ENCODE measurements at regions not wholly inside any gene's neighbourhood (a gene's known extent, or its start where the extent isn't known, plus 50 kb on each side); places are given as distances from the start of the nearest gene placed in this dataset.

GRCh38 chr14:97491697-97492096, 694.5 kb downstream of the VRK1 start:
- no peak for TF ChIP-seq CTCF (conservative IDR thresholded peaks at IDR 0.05)
- TF ChIP-seq ZFX (IDR thresholded peaks at IDR 0.05): no peak
